Skeletal muscle satellite cell (primary cell): ENCODE measurements at regions not wholly inside any gene's neighbourhood (a gene's known extent, or its start where the extent isn't known, plus 50 kb on each side); places are given as distances from the start of the nearest gene placed in this dataset.

ENCODE experiments used
- H3K27me3 ChIP-seq: 2 replicates; pipeline ENCODE4 v1.7.0; 2013; ENCODE audit warnings: low read length; ENCODE audit not compliant: control insufficient read depth, insufficient read depth
- H3K36me3 ChIP-seq: 2 replicates; pipeline ENCODE4 v1.7.0; 2013; ENCODE audit warnings: mild to moderate bottlenecking, control low read depth, low read length; ENCODE audit not compliant: insufficient read depth
- H3K4me1 ChIP-seq: 2 replicates; pipeline ENCODE4 v1.7.0; 2013; ENCODE audit warnings: low read length; ENCODE audit not compliant: control insufficient read depth, insufficient read depth
- H3K4me2 ChIP-seq: 2 replicates; pipeline ENCODE4 v1.7.0; 2013; ENCODE audit warnings: mild to moderate bottlenecking, low read length
- H3K4me3 ChIP-seq: 2 replicates; pipeline ENCODE4 v1.7.0; 2013; ENCODE audit warnings: low read length
- H3K9ac ChIP-seq: 2 replicates; pipeline ENCODE4 v1.7.0; 2013; ENCODE audit warnings: mild to moderate bottlenecking, low read depth, low read length, moderate library complexity
- H3K9me3 ChIP-seq: replicated peaks from 2 replicates; pipeline ENCODE4 v1.7.0; 2013; ENCODE audit warnings: mild to moderate bottlenecking, control low read depth, low read length

DNA sequence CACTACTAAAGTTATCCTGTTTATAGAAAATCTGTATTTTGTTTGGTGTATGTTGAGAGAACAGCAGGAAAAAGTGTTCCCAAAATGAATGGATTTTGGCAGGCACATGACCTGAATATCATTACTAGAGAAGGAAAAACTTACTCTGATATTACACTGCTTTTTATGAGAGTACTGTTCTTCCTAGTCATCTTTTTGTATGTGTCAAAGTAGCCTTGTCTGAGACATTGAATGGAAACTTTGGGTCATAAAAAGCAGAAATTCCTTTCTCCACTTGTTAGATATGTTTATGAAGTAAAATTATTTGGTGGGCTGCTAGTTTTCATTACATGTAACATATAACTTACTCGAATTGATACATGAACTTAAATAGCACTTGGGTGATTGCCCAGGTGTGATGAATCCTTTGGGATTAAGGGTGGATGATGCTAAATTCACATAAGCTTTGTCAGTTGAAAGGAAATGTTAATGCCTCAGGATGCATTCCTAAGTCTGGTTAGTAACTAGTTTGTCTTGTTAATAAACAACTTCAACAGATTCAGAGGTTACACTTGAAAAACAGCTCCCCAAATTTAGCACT lies 206.7 kb downstream of the CENPW start:
- Histone ChIP-seq H3K4me2 (no peak overlapping the region), H3K4me1 (no peaks in the 10 kb centered on the region), H3K36me3 (no peaks in the 10 kb centered on the region), H3K4me3 (no peak overlapping the region), H3K9ac (no peak overlapping the region), H3K9me3 (no peaks in the 10 kb centered on the region), H3K27me3 (no peaks in the 10 kb centered on the region)

DNA sequence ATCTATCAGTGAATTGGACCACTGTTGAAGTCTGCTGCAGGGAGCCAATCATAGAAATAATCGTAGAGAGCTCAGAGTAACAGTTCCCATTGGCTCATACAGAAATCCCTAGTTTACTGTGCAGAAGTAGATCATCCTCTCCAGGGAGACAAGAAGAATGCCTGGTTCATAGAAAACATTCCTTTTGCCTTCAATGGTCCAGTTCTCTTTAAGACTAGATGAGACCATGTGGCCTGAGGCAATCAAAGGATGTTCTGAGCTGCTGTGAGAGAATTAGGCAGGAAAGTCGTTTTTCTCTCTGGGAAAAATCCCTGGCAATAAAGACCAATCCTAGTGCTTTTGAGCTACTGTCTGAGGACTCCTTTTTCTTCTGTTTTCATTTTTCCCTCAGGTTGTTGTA lies 208.4 kb downstream of the CENPW start:
- Histone ChIP-seq H3K36me3 (no peaks in the 10 kb centered on the region), H3K27me3 (no peaks in the 10 kb centered on the region), H3K9ac (no peak overlapping the region), H3K4me1 (no peaks in the 10 kb centered on the region), H3K9me3 (no peaks in the 10 kb centered on the region), H3K4me2 (no peak overlapping the region), H3K4me3 (no peak overlapping the region)

DNA sequence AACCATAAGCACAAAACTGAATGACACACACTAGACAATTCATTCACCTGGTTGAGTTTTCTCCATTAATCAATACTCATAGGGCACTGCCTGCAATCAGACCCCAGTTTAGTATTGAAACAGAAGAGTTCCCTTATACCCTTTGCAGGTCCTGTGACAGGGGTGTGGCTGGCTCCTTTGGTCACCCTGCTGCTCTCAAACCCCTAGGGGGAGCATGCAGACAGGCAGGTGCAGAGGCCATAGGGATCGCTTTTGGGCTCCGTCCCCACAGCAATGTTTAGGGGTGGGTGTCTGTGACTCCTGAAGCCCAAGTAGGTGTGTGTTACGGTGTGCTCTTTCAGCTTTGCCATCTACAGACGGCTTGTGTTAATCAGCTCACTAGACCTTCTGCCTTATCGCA lies 210.4 kb downstream of the CENPW start:
- no peaks in the 10 kb centered on the region for H3K36me3 ChIP-seq
- no peaks in the 10 kb centered on the region for H3K9me3 ChIP-seq
- no peaks in the 10 kb centered on the region for H3K27me3 ChIP-seq
- H3K4me1 ChIP-seq: no peaks in the 10 kb centered on the region
- no peak overlapping the region for H3K4me3 ChIP-seq
- H3K4me2 ChIP-seq: no peak overlapping the region
- H3K9ac ChIP-seq: no peak overlapping the region

DNA sequence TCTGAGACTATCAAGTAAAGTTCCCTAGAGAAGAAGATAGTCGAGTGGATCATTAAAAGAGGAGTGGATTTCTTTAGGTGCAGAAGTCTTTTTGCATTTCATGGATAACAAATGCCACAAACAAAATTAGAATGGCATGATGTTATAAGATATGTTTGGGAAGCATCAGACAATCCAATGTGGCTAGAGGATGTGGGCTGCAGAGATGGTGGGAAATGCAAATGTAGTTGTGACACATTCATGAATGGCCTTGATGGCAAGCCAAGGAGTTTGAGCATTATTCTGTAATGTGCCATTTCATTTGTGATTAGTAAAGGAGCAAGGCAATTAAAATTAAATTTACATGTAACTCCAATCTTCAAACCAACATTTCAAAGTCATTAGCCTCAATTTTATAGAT lies 211.9 kb downstream of the CENPW start:
- no peaks in the 10 kb centered on the region for H3K36me3 ChIP-seq
- H3K4me1 ChIP-seq: no peaks in the 10 kb centered on the region

DNA sequence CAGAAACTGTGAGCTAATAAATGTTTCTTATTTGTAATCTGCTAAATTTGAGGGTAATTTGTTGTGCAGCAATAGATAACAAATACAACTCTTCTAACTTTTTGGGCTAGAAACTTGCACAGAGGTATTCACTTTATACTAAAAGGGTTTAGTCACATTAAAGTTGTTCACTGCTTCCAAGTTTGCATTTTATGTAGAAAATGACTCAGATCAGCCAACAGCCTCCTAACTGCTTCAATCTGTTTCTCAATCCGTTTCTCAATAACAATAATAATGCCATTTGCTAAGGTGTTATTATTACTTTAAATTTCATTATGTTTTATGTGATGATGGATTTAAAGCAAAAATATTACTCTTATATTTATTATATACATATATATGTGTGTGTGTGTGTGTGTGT lies 213.9 kb downstream of the CENPW start:
- H3K4me3 ChIP-seq: no peak overlapping the region
- no peaks in the 10 kb centered on the region for H3K36me3 ChIP-seq
- H3K27me3 ChIP-seq: no peaks in the 10 kb centered on the region
- no peaks in the 10 kb centered on the region for H3K9me3 ChIP-seq
- no peak overlapping the region for H3K4me2 ChIP-seq
- no peak overlapping the region for H3K9ac ChIP-seq
- H3K4me1 ChIP-seq: no peaks in the 10 kb centered on the region

More for the DNA sequence above, 211.9 kb downstream of the CENPW start:
- Histone ChIP-seq H3K4me3 (no peak overlapping the region), H3K9me3 (no peaks in the 10 kb centered on the region), H3K4me2 (no peak overlapping the region), H3K9ac (no peak overlapping the region), H3K27me3 (no peaks in the 10 kb centered on the region)

DNA sequence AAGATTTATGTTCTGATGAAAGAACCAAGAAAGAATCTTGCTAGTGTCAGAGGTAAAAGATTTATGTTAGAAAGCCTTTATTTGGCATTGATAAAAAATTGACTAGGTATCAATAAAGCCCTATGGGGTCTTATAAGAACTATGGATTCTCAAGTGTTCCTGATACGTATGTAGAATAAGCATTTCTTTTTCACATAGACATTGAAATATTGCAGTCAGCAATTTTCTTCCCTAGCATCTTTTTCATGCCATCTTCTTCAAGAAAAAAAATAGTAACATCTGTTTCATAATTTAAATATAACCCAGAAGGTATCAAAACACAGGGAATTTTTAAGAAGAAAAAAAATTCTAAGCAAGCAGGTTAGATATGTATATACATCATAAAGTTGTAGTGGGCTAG lies 230.6 kb downstream of the CENPW start:
- Histone ChIP-seq H3K27me3 (no peaks in the 10 kb centered on the region), H3K9ac (no peak overlapping the region), H3K4me3 (no peak overlapping the region), H3K4me2 (no peak overlapping the region), H3K4me1 (no peaks in the 10 kb centered on the region), H3K9me3 (no peaks in the 10 kb centered on the region), H3K36me3 (no peaks in the 10 kb centered on the region)

DNA sequence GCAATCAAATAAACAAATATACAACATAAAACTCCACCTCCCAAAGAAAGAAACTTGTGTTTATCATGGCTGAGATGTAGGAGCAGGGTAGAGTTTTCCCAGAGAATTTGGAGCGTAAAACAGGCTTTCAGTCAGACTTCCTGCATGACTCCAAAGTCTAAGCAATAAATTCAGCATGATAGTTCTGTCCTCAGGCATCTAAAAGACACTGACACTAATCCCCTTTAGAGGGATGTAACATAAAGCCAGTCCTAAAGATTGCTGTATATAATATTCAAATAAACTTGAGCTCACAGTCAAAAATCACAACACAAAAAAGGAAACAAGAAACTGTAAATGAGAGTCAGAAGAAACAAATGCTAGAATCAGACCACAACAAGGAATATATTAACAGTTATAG lies 234.4 kb downstream of the CENPW start:
- H3K4me3 ChIP-seq: no peak overlapping the region
- no peak overlapping the region for H3K9ac ChIP-seq
- no peaks in the 10 kb centered on the region for H3K27me3 ChIP-seq
- H3K4me2 ChIP-seq: no peak overlapping the region
- no peaks in the 10 kb centered on the region for H3K4me1 ChIP-seq
- no peaks in the 10 kb centered on the region for H3K36me3 ChIP-seq
- H3K9me3 ChIP-seq: no peaks in the 10 kb centered on the region

DNA sequence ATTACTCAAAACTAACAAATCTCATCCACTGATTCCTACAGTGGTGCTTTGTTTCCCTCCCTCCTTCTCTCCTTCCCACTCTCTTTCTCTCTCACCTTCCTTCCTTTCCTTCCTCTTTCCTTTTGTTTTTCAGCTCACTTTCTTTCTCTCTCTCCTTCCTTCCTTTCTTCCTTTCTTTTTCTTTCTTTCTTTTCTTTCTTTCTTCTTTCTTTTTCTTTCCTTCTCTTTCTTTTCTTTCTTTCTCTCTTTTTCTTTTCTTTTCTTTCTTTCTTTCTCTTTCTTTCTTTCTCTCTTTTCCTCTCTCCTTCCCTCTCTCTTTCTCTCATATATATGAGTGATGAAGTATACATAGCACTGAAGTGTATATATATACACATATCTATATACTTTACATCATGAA lies 241.4 kb downstream of the CENPW start:
- Histone ChIP-seq H3K4me2 (no peak overlapping the region), H3K4me1 (no peaks in the 10 kb centered on the region), H3K9me3 (no peaks in the 10 kb centered on the region), H3K9ac (no peak overlapping the region), H3K4me3 (no peak overlapping the region), H3K36me3 (no peaks in the 10 kb centered on the region), H3K27me3 (no peaks in the 10 kb centered on the region)

DNA sequence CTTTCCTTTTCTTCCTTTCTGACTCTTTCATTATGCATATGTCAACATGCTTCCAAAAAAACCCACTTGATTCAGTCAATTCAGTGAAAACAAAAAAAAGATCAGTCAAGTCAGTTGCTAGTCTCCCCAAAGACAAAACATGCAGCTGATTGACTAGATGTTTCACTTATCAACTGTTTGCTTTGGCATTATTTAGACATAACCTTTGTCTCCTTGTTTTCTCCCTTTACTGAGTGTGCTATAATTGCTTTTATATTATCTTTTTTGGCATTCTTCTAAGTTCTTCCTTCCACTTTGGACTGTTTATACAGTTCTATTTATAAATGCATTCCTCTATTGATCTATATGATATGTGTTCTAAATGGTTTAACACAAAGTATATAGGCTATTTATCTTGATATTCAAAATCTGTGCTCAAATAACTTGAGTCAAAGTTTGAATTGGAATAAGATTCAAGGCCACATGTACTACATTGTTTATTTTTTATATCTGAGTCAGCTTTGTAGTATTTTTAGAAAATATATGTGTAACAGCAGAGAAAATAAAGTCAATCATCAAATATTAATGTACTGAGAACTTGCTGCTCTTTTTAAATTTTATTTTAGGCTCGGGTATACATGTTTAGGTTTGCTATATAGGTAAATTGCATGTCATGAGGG lies 260.5 kb downstream of the CENPW start:
- H3K4me3 ChIP-seq: no peak overlapping the region
- H3K9me3 ChIP-seq: no peaks in the 10 kb centered on the region
- H3K4me2 ChIP-seq: peak overlapping the region; percentile 15
- peaks cover 5% of the 10 kb centered on the region for H3K27me3 ChIP-seq
- no peaks in the 10 kb centered on the region for H3K36me3 ChIP-seq
- no peak overlapping the region for H3K9ac ChIP-seq
- H3K4me1 ChIP-seq: peaks cover 10% of the 10 kb centered on the region

DNA sequence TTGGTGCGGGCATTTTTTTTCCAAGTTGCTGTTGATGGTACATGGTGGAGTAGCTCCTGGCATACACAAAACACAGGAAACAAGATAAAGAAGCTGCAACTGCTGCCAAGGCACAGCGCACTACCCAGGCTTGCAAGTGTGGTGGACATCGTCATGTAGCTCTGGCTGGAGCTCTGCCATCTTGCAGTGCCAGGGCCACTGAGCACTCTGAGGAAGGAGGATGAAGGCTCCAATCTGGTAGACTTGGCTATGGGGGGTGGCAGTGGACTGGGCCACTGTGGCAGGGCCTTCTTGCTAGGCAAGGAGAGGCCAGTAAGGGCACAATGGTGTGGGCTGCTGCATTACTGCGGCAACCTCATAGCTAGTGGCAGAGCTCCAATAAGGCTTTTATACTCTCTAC lies 263.5 kb downstream of the CENPW start:
- Histone ChIP-seq H3K27me3 (peaks cover 5% of the 10 kb centered on the region), H3K36me3 (no peaks in the 10 kb centered on the region), H3K4me3 (no peak overlapping the region), H3K9me3 (no peaks in the 10 kb centered on the region), H3K4me1 (peaks cover 10% of the 10 kb centered on the region), H3K4me2 (no peak overlapping the region), H3K9ac (no peak overlapping the region)

DNA sequence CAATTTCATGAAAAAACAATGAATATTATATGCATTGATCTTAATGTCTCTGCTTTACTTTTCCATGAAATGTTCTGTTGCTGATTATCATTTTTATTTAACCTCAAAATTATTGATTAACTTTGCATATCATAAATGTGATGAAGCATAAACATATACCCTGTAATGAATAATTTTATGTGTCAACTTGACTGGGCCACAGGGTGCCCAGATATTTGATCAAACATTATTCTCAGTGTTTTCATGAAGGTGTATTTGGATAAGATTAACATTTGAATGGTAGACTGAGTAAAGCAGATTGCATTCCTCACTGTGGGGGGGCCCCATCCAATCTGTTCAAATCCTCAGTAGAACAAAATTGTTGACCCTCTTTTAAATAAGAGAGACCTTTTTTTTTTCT lies 265.2 kb downstream of the CENPW start:
- H3K4me2 ChIP-seq: no peak overlapping the region
- no peaks in the 10 kb centered on the region for H3K9me3 ChIP-seq
- H3K36me3 ChIP-seq: no peaks in the 10 kb centered on the region
- peaks cover 8% of the 10 kb centered on the region for H3K4me1 ChIP-seq
- no peak overlapping the region for H3K4me3 ChIP-seq
- no peak overlapping the region for H3K9ac ChIP-seq
- H3K27me3 ChIP-seq: peaks cover 5% of the 10 kb centered on the region

DNA sequence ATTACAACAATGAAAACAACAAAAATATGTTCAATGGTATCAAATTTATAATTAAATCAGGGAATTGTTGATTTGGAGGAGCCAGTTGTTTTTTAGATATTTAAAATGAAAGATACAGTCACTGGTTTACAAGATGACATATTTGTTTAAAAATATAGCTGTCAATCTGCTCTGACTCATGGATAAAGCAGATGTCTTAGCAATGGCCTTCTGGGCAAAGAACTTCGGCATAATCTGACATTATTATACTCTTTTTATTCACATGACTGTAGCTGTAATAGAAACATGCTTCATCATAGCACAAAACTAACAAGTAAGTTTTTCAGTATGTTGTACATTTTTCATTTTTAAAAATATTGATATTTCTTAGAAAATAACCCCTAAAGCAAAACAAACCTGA lies 267.4 kb downstream of the CENPW start:
- H3K27me3 ChIP-seq: peaks cover 5% of the 10 kb centered on the region
- no peak overlapping the region for H3K4me2 ChIP-seq
- no peaks in the 10 kb centered on the region for H3K4me1 ChIP-seq
- no peaks in the 10 kb centered on the region for H3K9me3 ChIP-seq
- H3K36me3 ChIP-seq: no peaks in the 10 kb centered on the region
- no peak overlapping the region for H3K4me3 ChIP-seq
- H3K9ac ChIP-seq: no peak overlapping the region
